OCI-LY1 (cell line): ENCODE measurements at regions not wholly inside any gene's neighbourhood (a gene's known extent, or its start where the extent isn't known, plus 50 kb on each side); places are given as distances from the start of the nearest gene placed in this dataset.

Source experiments
- H2AFZ ChIP-seq: fragments of 200-600 bp; sonication (generic), shearing (Covaris generic); 2 replicates; pipeline ENCODE4 v1.6.0; 2014; ENCODE audit warnings: antibody characterized with exemption, mild to moderate bottlenecking, low read length
- H3F3A ChIP-seq: fragments of 200-600 bp; sonication (generic), shearing (Covaris generic); 2 replicates; pipeline ENCODE4 v1.6.0; 2014; ENCODE audit warnings: mild to moderate bottlenecking, antibody characterized with exemption, low read length, moderate library complexity; ENCODE audit not compliant: insufficient read depth
- H3K27ac ChIP-seq: fragments of 200-600 bp; sonication (generic); 2 replicates; pipeline ENCODE4 v1.5.1; 2014; ENCODE audit warnings: low read length, mixed run types, mild to moderate bottlenecking, low read depth; ENCODE audit not compliant: poor library complexity, severe bottlenecking
- H3K27me3 ChIP-seq: fragments of 200-600 bp; sonication (generic); 2 replicates; pipeline ENCODE4 v1.6.0; 2014; ENCODE audit warnings: antibody characterized with exemption, mild to moderate bottlenecking, low read length, moderate library complexity; ENCODE audit not compliant: insufficient read depth
- H3K36me3 ChIP-seq: fragments of 200-600 bp; sonication (generic); 2 replicates; pipeline ENCODE4 v1.6.1; 2014; ENCODE audit warnings: mild to moderate bottlenecking, antibody characterized with exemption, low read length, moderate library complexity, mixed read lengths; ENCODE audit not compliant: insufficient read depth
- H3K4me1 ChIP-seq: fragments of 200-600 bp; sonication (generic); 2 replicates; pipeline ENCODE4 v1.5.1; 2014; ENCODE audit warnings: mild to moderate bottlenecking, low read length, moderate library complexity; ENCODE audit not compliant: insufficient read depth, severe bottlenecking
- H3K4me2 ChIP-seq: fragments of 200-600 bp; sonication (generic), shearing (Covaris generic); 2 replicates; pipeline ENCODE4 v1.6.1; 2014; ENCODE audit warnings: low read length
- H3K4me3 ChIP-seq: fragments of 200-600 bp; sonication (generic); 2 replicates; pipeline ENCODE4 v1.5.1; 2014; ENCODE audit warnings: low read length, low read depth, mild to moderate bottlenecking, mixed read lengths; ENCODE audit not compliant: poor library complexity, severe bottlenecking
- H3K79me2 ChIP-seq: fragments of 200-600 bp; shearing (Covaris generic); 2 replicates; pipeline ENCODE4 v1.6.1; 2016; ENCODE audit warnings: mixed run types, low read length, mixed read lengths; ENCODE audit not compliant: insufficient read depth
- H3K9ac ChIP-seq: fragments of 200-600 bp; sonication (generic), shearing (Covaris generic); 2 replicates; pipeline ENCODE4 v1.6.1; 2014; ENCODE audit warnings: mild to moderate bottlenecking, low read length, mixed read lengths
- H3K9me2 ChIP-seq: fragments of 200-600 bp; sonication (generic), shearing (Covaris generic); 2 replicates; pipeline ENCODE4 v1.6.1; 2014; ENCODE audit warnings: low read depth, mild to moderate bottlenecking, low read length, mixed read lengths
- H3K9me3 ChIP-seq: fragments of 200-600 bp; shearing (Covaris generic); 2 replicates; pipeline ENCODE4 v1.6.1; 2014; ENCODE audit warnings: low read length, mixed read lengths
- H4K20me1 ChIP-seq: fragments of 200-600 bp; sonication (generic), shearing (Covaris generic); 2 replicates; pipeline ENCODE4 v1.6.0; 2016; ENCODE audit warnings: mild to moderate bottlenecking, low read length; ENCODE audit not compliant: insufficient read depth
- CTCF ChIP-seq: fragments of 200-600 bp; sonication (generic), shearing (Covaris generic); IDR thresholded peaks from 2 replicates; pipeline ENCODE4 v1.5.1; 2017; ENCODE audit warnings: mild to moderate bottlenecking, antibody characterized with exemption, low read length, moderate library complexity, mixed read lengths
- EZH2 ChIP-seq: fragments of 200-600 bp; sonication (generic), shearing (Covaris generic); IDR thresholded peaks from 2 replicates; pipeline ENCODE4 v1.8.0; 2017; ENCODE audit warnings: borderline replicate concordance, mixed run types, mild to moderate bottlenecking, antibody characterized with exemption, low read length, moderate library complexity, mixed read lengths

- Histone ChIP-seq H3F3A (no peaks in the 10 kb centered on the region), H4K20me1 (no peaks in the 10 kb centered on the region), H3K36me3 (no peaks in the 10 kb centered on the region), H3K79me2 (no peaks in the 10 kb centered on the region), H3K9me2 (no peaks in the 10 kb centered on the region), H3K4me2 (no peak overlapping the region), H3K9me3 (no peaks in the 10 kb centered on the region), H3K4me1 (no peaks in the 10 kb centered on the region), H3K27ac (no peak overlapping the region), H2AFZ (no peak overlapping the region), H3K4me3 (no peak overlapping the region), H3K27me3 (peaks cover 6% of the 10 kb centered on the region), H3K9ac (no peak overlapping the region)
- no peak for TF ChIP-seq CTCF
- no peak for TF ChIP-seq EZH2
Observed at GRCh38 chr17:36842963-36843558, 94.2 kb upstream of the LHX1 start.

GRCh38 chr17:36844013-36844412 lies 93.3 kb upstream of the LHX1 start:
- no peak overlapping the region for H3K4me3 ChIP-seq
- no peak for TF ChIP-seq EZH2
- no peak for TF ChIP-seq CTCF
- H3K79me2 ChIP-seq = no peaks in the 10 kb centered on the region
- no peak overlapping the region for H3K4me2 ChIP-seq
- no peaks in the 10 kb centered on the region for H4K20me1 ChIP-seq
- H3K4me1 ChIP-seq = no peaks in the 10 kb centered on the region
- no peaks in the 10 kb centered on the region for H3K9me2 ChIP-seq
- no peaks in the 10 kb centered on the region for H3K9me3 ChIP-seq
- no peaks in the 10 kb centered on the region for H3K36me3 ChIP-seq
- no peak overlapping the region for H3K9ac ChIP-seq
- H3K27me3 ChIP-seq = peaks cover 6% of the 10 kb centered on the region
- H2AFZ ChIP-seq = no peak overlapping the region
- H3K27ac ChIP-seq = no peak overlapping the region
- H3F3A ChIP-seq = no peaks in the 10 kb centered on the region

- Histone ChIP-seq H3K9ac (no peak overlapping the region), H3K79me2 (no peaks in the 10 kb centered on the region), H3K27me3 (peaks cover 6% of the 10 kb centered on the region), H4K20me1 (no peaks in the 10 kb centered on the region), H3K9me2 (no peaks in the 10 kb centered on the region), H2AFZ (no peak overlapping the region), H3K9me3 (no peaks in the 10 kb centered on the region), H3K4me1 (no peaks in the 10 kb centered on the region), H3K4me3 (no peak overlapping the region), H3K36me3 (no peaks in the 10 kb centered on the region), H3F3A (no peaks in the 10 kb centered on the region), H3K27ac (no peak overlapping the region), H3K4me2 (no peak overlapping the region)
- TF ChIP-seq CTCF = no peak
- TF ChIP-seq EZH2 = no peak
Observed at GRCh38 chr17:36844601-36845000, 92.7 kb upstream of the LHX1 start.
